IPS-NIHi7 (cell line): ENCODE measurements at regions not wholly inside any gene's neighbourhood (a gene's known extent, or its start where the extent isn't known, plus 50 kb on each side); places are given as distances from the start of the nearest gene placed in this dataset.

Source experiments
- DNase-seq: peaks from one replicate; pipeline ENCODE4 v3.0.0; 2012; ENCODE audit warnings: mixed read lengths; ENCODE audit errors: extremely low spot score

- DNase-seq: no peak
Observed at GRCh38 chr12:58470266-58471010, 449.9 kb downstream of the LRIG3 start.

- DNase-seq: no peak
Observed at GRCh38 chr12:58479401-58479800, 440.9 kb downstream of the LRIG3 start.

DNA sequence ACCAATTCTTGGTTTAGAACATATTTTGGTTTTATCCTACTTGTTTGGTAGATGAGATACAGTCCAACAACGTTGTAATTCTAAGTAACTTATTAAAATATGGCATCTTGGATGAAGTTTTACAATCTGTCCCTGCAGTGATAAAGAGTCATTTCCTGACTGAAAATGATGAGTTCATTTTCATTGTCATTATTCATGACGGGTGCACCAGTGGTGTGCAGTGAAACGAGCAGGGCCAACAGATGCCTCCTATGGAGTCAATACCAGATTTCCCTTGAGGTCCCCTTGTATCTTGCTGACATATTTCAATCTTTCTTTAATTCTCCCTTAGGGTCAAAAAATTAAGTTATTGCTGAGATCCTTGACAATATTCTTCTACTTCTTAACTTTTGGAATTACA is 438.5 kb downstream of the LRIG3 start:
- DNase-seq: no peak

- no peak for DNase-seq
Observed at GRCh38 chr12:58487255-58487654, 433.0 kb downstream of the LRIG3 start.

GRCh38 chr12:58487678-58488161 is 432.6 kb downstream of the LRIG3 start:
- DNase-seq: no peak

GRCh38 chr12:58489394-58489793 is 430.9 kb downstream of the LRIG3 start:
- DNase-seq: no peak

DNA sequence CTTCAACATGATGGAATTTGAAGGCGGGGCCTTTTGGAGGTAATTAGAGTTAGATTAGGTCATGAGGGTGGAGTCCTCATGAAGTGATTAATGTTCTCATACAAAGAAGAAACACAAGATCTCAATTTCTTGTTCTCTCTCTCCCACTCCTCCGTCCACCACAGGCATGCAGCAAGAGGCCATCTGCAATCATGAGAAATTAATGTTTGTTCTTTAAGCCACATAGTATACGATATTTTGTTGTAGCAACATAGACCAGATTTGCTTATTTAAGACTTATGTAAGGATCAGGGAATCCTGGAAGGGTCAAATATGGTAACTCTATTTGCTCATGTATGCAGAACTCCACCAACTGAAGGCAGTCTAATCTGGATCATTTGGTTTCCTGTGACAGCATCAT is 429.0 kb downstream of the LRIG3 start:
- no peak for DNase-seq

- no peak for DNase-seq
Observed at GRCh38 chr12:58496411-58497190, 423.7 kb downstream of the LRIG3 start.

- DNase-seq: no peak
Observed at GRCh38 chr12:58500399-58500798, 419.9 kb downstream of the LRIG3 start.

DNA sequence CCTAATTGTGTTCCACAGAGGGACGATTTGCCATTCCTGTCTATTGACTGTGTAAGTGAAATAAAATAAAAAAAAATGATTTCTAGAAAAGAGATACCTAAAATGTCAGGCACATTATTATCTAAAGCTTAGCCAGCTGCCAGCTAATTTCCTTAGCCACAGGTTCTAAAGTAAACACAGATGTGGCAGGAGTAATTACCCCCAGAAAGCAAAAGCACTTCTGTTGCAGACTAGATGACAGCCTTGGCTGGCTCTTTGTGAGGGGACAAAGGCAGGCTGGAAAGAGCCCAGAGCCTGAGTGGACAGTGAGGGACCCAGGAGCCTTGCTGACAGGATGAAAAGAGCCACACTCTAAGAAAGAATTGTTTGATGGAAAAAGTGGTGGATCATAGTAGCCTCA is 418.1 kb downstream of the LRIG3 start:
- DNase-seq: no peak

- DNase-seq: no peak
Observed at GRCh38 chr12:58502841-58503240, 417.5 kb downstream of the LRIG3 start.

GRCh38 chr12:58503731-58504130 is 416.6 kb downstream of the LRIG3 start:
- DNase-seq: no peak

DNA sequence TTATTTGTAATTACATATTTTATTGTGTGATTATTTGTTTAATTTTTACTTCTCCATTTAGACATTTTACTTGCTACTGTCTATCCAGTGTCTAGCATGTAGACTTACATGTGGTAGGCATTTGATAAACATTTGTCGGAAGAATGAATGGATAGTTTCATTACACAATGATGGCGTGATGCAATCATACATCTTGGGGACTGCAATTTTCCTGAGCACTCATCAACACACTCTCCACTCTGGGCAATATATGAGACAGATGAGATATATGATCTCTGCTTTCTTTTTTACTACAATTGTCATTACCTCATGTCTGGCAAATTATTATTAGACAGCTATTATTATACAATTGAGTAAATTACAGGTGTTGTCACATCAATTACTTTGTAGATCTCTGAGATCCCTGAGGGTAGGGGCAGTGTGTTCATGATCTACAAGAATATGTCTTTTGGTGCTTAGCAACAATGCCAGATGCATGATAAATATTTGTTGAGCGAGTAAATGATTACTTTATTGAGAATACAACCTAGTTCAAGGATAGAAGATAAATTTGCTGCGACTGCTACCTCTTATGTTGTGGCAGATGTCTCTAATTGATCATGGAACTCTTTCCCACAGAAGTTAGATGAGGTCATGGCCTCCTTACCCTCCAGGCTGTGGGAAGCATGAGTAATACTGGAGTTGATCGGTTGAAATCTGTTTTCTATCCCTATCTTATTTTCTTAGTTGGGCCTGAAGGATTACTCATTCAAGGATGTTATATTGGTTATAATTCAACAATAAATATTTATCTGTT is 416.0 kb downstream of the LRIG3 start:
- DNase-seq: no peak

GRCh38 chr12:58509116-58509885 is 411.0 kb downstream of the LRIG3 start:
- no peak for DNase-seq

DNA sequence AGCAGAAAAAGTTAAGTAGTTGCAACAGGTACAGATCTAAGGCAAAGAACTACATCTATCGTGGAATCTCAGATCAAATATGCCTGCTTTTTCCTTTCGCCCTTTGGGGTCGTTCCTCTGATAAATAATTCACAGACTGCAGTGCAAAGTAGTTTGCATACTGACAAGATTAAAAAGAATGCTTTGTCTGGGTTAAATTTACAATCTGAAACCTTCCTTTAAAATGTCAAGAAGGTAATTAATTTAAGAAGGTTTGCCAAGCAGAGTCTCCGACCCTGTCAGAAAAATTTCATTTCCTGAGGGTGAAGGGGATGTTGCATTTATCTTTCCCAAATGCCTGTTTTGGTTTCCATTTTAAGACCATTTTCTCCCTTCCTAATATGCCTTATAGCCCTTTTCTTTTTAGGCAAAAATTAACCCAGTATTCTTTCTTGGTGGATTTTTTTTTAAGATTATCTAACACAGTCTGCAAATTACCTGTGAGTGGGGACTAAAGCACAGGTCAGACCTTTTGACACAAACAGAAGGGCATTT is 406.9 kb downstream of the LRIG3 start:
- DNase-seq: no peak

DNA sequence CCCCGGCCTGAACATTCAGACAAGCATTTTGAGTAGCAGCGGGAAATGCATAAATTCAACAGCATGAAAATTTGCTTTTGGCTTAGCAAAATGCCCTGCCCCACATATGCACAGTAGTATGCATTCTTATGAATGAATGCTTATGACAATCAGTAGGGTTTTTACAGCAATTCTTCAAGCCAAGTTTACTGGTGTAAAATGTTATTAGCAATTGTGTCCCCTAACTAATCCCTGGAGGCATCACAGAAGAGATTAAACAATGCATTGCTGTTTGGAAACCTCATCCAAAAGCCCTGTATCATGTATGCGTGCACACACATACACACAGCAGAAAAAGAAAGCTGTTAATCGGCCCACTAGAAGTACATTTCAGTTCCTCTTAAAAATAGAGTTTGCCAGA is 406.5 kb downstream of the LRIG3 start:
- no peak for DNase-seq

- no peak for DNase-seq
Observed at GRCh38 chr12:58519839-58520238, 400.5 kb downstream of the LRIG3 start.

GRCh38 chr12:58521152-58521551 is 399.2 kb downstream of the LRIG3 start:
- no peak for DNase-seq

DNA sequence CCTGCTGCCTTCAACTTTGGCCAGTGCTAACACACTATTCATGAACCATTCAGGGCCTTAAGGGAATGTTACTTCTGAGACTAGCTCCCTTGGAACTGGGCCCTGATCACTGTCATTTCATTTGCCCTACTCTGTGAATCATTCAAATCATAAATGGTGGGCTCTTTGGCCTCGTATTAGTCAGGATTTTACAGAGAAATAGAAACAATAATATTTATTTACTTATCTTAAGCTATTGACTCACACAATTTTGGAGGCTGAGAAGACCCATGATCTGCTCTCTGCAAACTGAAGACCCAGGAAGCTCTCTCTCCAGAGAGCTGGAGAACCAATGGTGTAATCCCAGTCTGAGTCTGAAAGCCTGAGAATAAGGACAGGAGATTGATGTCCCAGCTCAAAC is 398.5 kb downstream of the LRIG3 start:
- DNase-seq: no peak

GRCh38 chr12:58523360-58523759 is 396.9 kb downstream of the LRIG3 start:
- no peak for DNase-seq

GRCh38 chr12:58528271-58528670 is 392.0 kb downstream of the LRIG3 start:
- DNase-seq: no peak
